Right lung (tissue), 2 donors: ENCODE measurements at regions not wholly inside any gene's neighbourhood (a gene's known extent, or its start where the extent isn't known, plus 50 kb on each side); places are given as distances from the start of the nearest gene placed in this dataset.
A peak's percentile ranks its signal among the peaks of the same experiment; 100 is the strongest.
"Not testable (repeated sequence)": the region's sequence is repeated elsewhere in the genome, so short reads cannot be mapped to it uniquely, and the experiment has no call there.

ENCODE experiments used
- DNase-seq, 2 donors: peaks; one replicate each; pipeline ENCODE4 v3.0.0-alpha.2; 2013

- no peak for DNase-seq
These were observed 317.7 kb upstream of the ESRRG start for GRCh38 chr1:217040711-217041455.

- DNase-seq: no peak
These were observed 316.7 kb upstream of the ESRRG start for GRCh38 chr1:217039926-217040325.

GRCh38 chr1:217039139-217039538, 315.9 kb upstream of the ESRRG start:
- DNase-seq: not testable (repeated sequence)

- no peak for DNase-seq
These were observed 313.5 kb upstream of the ESRRG start for GRCh38 chr1:217036757-217037156.

GRCh38 chr1:217032715-217033367, 309.6 kb upstream of the ESRRG start:
- no peak for DNase-seq

- DNase-seq: peak; percentile 36 to 42
These were observed 306.3 kb upstream of the ESRRG start for GRCh38 chr1:217029281-217030157.

- no peak for DNase-seq
These were observed 304.3 kb upstream of the ESRRG start for GRCh38 chr1:217027403-217028080.

- no peak for DNase-seq
These were observed 303.3 kb upstream of the ESRRG start for GRCh38 chr1:217026531-217026930.

GRCh38 chr1:217025381-217025780, 302.2 kb upstream of the ESRRG start:
- DNase-seq: no peak

- no peak for DNase-seq
These were observed 301.7 kb upstream of the ESRRG start for GRCh38 chr1:217024911-217025310.

GRCh38 chr1:217021956-217022355, 298.7 kb upstream of the ESRRG start:
- DNase-seq: peak; percentile 16 to 35

- no peak for DNase-seq
These were observed 298.2 kb upstream of the ESRRG start for GRCh38 chr1:217021400-217021799.

- DNase-seq: no peak
These were observed 296.2 kb upstream of the ESRRG start for GRCh38 chr1:217019475-217019874.

- DNase-seq: no peak
These were observed 295.4 kb upstream of the ESRRG start for GRCh38 chr1:217018648-217019047.

- no peak for DNase-seq
These were observed 293.9 kb upstream of the ESRRG start for GRCh38 chr1:217017165-217017564.

- no peak for DNase-seq
These were observed 290.8 kb upstream of the ESRRG start for GRCh38 chr1:217014066-217014465.

- no peak for DNase-seq
These were observed 289.4 kb upstream of the ESRRG start for GRCh38 chr1:217012659-217013058.

- DNase-seq: no peak
These were observed 287.9 kb upstream of the ESRRG start for GRCh38 chr1:217011097-217011496.

GRCh38 chr1:217010253-217010652, 287.0 kb upstream of the ESRRG start:
- no peak for DNase-seq

- DNase-seq: no peak
These were observed 286.1 kb upstream of the ESRRG start for GRCh38 chr1:217009376-217009775.

GRCh38 chr1:217004776-217005436, 281.7 kb upstream of the ESRRG start:
- no peak for DNase-seq
